Fibroblast of mammary gland (primary cell): ENCODE measurements at regions not wholly inside any gene's neighbourhood (a gene's known extent, or its start where the extent isn't known, plus 50 kb on each side); places are given as distances from the start of the nearest gene placed in this dataset.

Experiments
- DNase-seq: peaks from one replicate; pipeline ENCODE4 v3.0.0-alpha.2; 2010; ENCODE audit warnings: low read depth
- H3K4me3 ChIP-seq: 2 replicates; pipeline ENCODE4 v1.5.1; 2011; ENCODE audit warnings: low read depth, mild to moderate bottlenecking, low read length, moderate library complexity; ENCODE audit not compliant: control insufficient read depth
- TF ChIP-seq, protein P1 (sequence below): conservative IDR thresholded peaks from 2 replicates; pipeline ENCODE4 v1.5.1; 2011; ENCODE audit warnings: low read depth, low read length, inconsistent platforms; ENCODE audit not compliant: control insufficient read depth, insufficient read depth

DNA sequence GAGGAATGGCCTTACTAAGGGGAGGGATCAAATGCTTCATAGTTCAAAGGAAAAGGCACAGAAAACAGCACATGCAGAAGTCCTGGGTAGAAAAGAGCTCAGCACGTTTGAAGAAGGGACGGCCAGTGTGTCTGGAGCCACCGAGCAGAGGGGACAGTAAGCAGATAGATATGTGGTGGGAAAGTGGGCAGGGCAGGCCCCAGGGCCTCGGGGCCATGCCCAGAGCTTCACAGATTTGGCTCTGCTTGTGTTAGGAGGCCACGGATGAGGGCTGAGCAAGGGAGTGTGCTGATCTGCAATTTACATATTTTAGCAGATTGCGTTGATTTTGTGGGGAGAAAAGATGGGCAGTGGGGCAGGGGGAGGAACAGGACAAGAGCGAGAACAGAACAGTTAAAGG, 343.1 kb downstream of the LPIN1 start:
- H3K4me3 ChIP-seq: no peak overlapping the region
- DNase-seq: no peak
- TF ChIP-seq, protein P1, sequence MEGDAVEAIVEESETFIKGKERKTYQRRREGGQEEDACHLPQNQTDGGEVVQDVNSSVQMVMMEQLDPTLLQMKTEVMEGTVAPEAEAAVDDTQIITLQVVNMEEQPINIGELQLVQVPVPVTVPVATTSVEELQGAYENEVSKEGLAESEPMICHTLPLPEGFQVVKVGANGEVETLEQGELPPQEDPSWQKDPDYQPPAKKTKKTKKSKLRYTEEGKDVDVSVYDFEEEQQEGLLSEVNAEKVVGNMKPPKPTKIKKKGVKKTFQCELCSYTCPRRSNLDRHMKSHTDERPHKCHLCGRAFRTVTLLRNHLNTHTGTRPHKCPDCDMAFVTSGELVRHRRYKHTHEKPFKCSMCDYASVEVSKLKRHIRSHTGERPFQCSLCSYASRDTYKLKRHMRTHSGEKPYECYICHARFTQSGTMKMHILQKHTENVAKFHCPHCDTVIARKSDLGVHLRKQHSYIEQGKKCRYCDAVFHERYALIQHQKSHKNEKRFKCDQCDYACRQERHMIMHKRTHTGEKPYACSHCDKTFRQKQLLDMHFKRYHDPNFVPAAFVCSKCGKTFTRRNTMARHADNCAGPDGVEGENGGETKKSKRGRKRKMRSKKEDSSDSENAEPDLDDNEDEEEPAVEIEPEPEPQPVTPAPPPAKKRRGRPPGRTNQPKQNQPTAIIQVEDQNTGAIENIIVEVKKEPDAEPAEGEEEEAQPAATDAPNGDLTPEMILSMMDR: no peak

DNA sequence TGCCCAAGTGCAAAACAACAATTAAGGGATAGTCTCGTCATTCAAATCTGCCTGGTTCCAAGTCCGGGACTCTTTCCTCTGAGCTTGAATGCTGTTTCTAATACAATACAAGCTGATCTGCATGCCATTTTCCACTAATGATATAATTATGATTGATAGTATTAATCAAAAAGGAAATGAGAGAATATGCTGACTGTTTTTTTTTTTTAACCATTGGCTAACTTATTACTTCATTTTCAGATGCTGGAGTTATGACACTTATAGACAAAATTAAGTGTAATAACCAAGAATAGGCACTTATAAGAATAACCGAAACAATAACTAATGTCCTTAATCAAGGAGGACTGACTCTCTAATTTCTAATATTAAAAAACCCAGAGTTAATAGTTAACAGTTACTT, 343.6 kb downstream of the LPIN1 start:
- TF ChIP-seq, protein P1: no peak

DNA sequence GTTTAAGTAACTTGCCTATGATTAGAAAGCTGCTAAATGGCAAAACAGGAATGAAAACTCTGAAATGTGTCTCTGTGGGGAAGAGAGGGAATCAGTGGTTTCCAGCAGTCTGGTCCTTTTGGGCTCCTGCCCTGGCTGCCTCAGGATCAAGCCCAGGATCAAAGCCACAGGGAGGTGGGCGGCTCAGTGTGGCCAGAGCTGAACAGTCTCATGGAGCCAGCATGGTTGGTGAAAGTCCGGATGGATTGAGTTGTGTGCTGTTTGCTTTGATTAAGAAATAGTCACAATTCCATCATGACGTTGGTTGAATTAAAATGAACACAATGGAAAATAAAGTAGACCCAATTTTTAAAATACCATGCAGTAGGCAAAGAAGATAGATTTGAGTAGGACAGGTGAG, 344.2 kb downstream of the LPIN1 start:
- DNase-seq: no peak
- TF ChIP-seq, protein P1: no peak
- no peak overlapping the region for H3K4me3 ChIP-seq

More for the DNA sequence above, 343.6 kb downstream of the LPIN1 start:
- H3K4me3 ChIP-seq: no peak overlapping the region
- no peak for DNase-seq

DNA sequence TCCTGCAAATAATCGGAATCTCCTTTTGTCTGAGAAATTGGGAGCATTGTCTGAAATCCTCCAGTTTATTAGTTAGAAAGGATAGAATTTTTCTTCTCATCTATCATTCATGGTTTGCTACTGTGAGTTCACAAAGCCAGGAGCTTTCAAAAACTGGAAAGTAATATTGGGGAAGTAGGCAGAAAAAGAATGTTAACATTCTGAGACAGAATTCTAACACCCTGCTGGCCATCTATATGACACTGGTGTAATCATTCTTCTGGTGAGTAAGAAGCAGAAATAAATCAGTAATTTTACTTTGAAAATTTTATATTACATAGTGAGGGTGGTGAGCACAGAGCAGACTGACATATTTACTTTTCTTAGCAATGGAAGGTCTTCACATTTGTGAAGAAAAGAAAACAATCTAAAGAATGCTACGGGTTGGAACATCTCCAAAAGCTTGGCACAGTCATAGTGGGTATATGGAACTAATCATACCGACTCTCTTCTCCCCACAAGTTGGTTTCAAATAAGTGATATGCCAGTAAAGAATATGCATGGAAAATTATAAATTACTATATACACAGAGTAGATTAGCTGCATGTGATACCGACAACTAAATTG, 344.9 kb downstream of the LPIN1 start:
- no peak for DNase-seq
- TF ChIP-seq, protein P1: no peak
- H3K4me3 ChIP-seq: no peak overlapping the region

DNA sequence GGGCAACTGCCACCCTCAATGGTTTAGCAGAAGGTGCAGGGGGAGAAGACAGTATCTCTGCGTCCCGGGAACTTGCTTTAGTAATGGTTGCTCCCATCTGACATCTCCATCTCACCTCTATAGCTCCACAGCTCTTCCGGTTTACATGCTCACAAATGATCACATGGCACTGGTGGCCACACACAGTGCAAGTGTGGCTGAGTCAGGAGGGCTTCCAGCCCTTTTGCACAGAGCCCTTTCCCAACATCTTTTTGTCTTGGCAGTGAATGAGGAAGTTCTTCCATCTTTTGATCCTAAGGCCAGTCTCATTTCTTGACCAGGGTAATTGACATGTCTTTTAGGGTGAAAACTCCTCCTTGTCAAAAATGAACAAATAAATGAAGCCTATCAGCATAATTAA, 347.7 kb downstream of the LPIN1 start:
- no peak for DNase-seq
- TF ChIP-seq, protein P1: no peak

DNA sequence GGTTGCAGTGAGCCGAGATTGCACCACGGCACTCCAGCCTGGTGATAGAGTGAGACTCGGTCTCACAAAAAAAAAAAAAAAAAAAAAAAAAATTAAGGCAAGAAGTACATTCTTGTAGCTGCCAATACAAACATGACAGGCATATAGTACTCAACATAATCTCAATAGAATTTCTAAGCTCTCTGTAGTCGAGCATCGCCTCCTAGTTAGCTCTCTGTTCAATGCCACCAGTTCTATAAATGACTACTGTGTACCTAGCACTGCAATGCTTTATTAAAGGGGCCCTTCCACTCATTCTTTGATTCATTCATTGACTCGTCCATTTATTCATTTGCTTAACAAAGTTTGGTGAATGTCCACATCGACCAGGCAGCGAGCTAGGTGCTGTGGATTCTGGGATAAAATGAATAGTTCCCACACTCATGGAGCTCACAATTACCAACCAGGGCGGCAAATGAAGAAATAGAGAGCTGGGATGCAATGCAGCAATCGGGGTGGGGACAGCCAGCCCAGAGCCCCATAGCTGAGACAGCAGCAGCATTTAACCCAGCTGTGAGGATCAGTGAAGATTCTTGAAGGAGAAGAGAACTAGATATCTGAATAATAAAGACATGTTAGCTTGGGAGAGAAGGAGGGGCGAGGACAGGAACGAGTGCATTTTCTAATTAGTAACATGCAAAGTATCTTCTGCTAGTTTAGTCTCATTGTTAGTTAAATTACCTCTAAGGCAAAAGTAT, 349.8 kb downstream of the LPIN1 start:
- no peak for DNase-seq
- H3K4me3 ChIP-seq: no peak overlapping the region
- TF ChIP-seq, protein P1: no peak

More for the DNA sequence above, 347.7 kb downstream of the LPIN1 start:
- no peak overlapping the region for H3K4me3 ChIP-seq
